Ureter (tissue), 1 donor: ENCODE measurements at regions not wholly inside any gene's neighbourhood (a gene's known extent, or its start where the extent isn't known, plus 50 kb on each side); places are given as distances from the start of the nearest gene placed in this dataset.
"Not testable (repeated sequence)": the region's sequence is repeated elsewhere in the genome, so short reads cannot be mapped to it uniquely, and the experiment has no call there.

ENCODE experiments used
- DNase-seq: peaks from one replicate; pipeline ENCODE4 v3.0.0-alpha.2; 2020; ENCODE audit warnings: low spot score
- donor health status: DM: yes; HTN: yes; CAD: no.

DNA sequence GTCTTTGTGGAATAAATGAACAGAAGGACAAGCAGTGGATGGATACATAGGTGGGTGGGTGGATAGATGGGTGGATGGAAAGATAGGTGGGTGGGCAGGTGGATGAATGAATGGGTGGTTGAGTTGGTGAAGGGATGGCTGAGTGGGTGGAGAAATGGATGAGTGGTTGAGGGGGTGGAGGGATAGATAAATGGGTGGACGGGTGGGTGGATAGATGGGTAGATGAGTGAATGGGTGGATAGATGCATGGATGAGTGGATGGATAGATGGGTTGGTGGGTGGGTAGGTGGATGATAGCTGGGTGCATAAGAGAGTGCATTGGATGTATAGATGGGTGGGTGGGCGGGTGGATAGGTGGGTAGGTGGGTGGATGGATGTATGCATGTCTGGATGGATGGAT, 63.5 kb downstream of the UNC93B1 start:
- not testable (repeated sequence) for DNase-seq

DNA sequence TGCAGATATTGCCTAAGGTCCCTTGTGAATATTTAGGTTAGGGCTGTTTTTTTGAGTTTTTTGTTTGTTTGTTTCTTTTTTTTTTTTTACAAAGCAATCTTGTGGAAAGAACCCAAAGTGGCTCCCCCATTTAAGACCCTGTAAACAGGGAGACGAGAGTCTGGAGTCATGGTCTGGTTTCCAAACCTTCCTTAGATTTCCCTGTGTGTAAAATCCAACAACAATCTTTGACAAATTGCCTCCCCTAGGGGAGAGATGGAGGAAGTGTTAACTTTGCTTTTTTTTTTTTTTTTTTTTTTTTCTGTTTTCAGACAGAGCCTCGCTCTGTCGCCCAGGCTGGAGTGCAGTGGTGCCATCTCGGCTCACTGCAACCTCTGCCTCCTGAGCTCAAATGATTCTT, 64.9 kb downstream of the UNC93B1 start:
- DNase-seq: not testable (repeated sequence)

DNA sequence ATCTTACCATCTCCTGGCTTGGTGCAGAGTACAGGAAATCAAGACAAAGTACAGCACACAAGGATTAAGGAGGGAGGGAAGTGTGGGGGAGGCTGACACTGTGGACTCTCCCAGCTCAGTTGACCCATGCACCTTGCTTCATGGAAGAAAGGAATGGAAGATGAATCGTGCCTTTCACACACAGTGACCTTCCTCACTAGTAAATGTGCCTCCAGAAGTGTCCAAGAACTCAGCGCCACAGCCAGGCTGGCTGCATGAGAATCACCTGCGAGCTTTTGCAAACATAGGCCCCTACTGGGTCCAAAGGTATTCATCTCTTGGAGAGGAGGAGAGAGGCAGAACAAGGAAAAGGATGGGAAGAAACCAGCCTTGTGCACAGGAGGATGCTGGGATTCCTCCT, 65.5 kb downstream of the UNC93B1 start:
- not testable (repeated sequence) for DNase-seq

DNA sequence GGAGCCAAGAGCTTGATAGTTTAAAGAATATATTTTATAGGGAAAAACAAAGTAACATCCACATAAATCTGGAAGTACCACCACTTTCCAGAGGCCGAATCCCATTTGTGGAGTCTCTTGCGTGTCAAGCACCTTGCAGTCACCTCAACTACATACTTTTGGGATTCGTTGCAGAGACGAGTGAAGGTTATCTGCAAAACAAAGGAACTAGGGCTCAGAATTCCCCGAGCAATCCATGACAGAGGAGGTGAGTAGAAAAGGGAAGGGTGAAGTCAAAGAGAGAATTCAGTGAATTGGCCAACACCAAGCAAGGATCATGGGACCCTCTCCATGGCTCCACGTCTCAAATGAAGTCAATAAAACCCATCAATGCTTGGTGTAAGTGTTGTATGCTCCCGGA, 80.3 kb downstream of the UNC93B1 start:
- not testable (repeated sequence) for DNase-seq

DNA sequence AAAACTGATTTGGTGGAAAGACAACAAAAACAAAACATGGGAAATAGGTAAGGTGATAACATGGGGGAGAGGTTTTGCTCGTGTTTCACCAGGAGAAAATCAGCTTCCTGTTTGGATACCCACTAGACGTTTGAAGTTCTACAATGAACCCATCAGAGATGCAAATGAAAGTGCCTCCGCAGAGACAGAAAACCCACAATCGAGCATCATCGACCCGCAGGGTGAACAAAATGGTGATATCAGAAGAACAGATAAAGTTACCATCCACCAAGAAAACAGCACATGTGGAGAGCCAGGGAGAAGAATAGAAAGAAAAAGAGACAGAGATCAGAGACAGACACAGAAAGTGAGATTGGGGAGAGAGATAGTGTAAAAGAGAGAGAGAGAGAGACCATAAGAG, 83.4 kb downstream of the UNC93B1 start:
- not testable (repeated sequence) for DNase-seq

DNA sequence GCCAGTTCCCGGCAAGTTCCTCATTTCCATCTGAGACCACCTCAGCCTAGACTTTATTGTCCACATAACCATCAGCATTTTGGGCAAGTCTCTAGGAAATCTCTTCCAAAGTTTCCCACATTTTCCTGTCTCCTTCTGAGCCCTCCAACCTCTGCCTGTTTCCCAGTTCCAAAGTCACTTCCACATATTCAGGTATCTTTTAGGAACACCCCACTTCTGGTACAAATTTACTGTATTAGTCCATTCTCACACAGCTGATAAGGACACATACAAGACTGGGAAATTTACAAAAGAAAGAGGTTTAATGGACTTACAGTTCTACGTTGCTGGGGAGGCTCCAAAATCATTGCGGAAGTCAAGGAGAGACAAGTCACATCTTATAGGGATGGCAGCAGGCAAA, 91.7 kb downstream of the UNC93B1 start:
- DNase-seq: not testable (repeated sequence)

DNA sequence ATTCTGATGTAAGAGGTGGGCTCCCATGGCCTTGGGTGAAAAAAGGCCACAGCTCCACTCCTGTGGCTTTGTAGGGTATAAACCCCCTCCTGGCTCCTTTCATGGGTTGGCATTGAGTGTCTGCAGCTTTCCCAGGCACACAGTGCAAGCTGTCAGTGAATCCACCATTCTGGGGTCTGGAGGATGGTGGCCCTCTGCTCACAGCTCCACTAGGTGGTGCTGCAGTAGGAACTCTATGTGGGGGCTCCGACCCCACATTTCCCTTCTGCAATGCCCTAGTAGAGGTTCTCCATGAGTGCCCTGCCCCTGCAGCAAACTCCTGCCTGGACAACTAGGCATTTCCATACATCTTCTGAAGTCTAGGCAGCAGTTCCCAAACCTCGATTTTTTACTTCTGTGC, 92.7 kb downstream of the UNC93B1 start:
- DNase-seq: not testable (repeated sequence)

DNA sequence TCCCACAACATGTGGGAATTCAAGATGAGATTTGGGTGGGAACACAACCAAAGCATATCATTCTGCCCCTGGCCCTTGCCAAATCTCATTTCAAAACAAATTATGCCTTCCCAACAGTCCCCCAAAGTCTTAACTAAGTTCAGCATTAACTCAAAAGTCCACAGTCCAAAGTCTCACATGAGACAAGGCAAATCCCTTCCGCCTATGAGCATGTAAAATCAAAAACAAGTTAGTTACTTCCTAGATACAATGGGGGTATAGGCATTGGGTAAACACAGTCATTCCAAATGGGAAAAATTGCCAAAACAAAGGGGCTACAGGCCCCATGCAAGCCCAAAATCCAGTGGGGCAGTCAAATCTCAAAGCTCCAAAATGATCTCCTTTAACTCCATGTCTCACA, 93.1 kb downstream of the UNC93B1 start:
- DNase-seq: not testable (repeated sequence)

DNA sequence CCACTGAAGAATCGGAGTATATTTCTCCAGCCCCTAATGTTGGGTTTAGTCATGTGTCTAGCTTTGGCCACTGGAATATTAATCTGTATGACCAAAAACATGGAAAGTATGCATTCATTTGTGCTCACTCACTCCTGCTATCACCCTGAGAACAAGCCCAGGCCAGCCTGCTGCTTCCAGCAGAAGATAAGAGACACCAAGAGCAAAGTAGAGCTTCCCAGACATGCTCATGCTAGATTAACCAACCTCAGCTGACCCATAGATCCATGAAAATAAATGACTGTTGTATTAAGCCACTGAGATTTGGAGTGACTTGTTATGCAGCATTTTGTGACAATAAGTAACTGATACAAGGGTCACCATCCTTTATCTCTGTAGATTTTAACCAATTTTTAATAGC, 96.9 kb downstream of the UNC93B1 start:
- DNase-seq: not testable (repeated sequence)

DNA sequence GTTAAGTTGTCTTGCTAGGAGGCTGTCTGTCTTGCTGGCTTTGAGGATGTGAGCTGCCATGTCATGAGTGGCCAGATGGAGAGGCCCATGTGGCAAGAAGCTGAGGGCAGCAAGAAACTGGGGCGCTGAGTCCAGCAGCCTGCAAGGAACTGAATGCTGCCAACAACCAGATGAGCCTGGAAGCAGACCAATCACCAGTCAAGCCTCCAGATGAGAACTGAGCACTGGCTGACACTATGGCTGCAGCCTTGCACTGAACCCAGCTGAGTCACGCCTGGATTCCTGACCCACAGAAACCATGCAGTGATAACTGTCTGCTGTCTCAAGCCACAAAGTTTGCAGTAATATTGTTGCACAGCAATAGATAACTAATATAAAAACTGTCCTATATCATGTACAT, 104.4 kb downstream of the UNC93B1 start:
- not testable (repeated sequence) for DNase-seq

DNA sequence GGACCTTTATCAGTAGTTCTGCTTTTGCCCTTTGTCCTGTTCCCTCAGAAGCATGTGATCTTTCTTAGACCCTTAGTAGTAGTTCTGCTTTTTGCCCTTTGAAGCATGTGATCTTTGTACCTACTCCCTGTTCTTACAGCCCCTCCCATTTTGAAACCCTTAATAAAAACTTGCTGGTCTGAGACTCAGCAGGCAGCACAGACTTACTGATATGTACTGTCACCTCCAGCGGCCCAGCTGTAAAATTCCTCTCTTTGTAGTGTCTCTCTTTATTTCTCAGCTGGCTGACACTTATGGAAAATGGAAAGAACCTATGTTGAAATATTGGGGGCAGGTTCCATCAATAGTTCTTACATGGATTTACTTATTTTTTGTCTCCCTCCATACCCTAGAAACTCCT, 110.4 kb downstream of the UNC93B1 start:
- DNase-seq: not testable (repeated sequence)

DNA sequence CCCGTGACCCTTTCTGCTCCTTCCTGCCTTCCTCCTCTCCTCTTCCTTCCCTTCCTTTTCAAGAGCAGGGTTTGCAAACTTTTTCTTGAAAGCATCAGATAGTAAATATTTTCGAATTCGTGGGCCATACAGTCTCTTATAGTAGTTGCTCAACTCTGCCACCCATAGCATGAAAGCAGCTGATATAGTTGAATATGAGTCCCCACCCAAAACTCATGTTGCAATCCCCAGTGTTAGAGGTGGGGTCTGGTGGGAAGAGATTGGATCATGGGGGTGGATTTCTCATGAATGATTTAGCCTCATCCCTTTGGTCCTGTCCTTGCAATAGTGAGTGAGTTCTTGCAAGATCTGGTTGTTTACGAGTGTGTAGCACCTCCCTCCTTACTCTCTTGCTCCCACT, 114.3 kb downstream of the UNC93B1 start:
- DNase-seq: not testable (repeated sequence)

DNA sequence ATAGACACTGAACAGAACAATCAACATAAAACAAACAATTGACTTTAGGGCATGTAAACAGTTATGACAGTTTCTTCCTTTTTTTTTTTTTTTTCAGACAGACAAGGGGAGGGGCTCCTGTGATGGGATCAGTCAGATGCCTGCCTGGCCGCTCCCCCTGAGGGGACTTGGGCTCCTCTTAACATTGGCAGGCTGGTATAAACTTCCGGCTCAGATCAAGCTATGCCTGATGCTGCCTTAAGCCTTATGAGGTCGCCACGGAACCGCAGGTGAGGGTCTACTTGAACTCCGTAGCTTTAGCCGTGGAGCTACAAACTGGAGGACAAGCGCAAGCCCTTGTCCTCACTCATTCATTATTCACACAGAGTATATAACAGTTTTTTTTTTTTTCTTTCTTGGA, 115.8 kb downstream of the UNC93B1 start:
- not testable (repeated sequence) for DNase-seq

DNA sequence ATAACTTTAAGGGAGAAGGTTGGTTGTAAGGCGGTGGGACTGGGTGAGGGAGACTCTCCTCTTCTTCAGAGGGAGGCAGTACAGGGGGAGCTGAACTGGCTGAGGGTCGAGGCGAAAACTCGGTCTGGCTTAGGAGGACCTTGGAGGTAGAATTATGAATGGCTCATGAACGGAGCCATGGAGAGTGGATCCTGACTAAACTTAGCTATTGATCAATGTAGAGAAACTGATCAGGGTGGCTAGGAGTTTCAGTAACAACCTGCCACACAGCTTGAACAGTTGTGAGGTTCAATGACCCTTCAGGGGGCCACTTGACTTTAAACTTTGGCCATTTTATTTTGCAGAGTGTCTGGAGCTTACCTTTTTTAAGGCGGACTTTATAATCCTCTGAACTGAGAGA, 117.2 kb downstream of the UNC93B1 start:
- DNase-seq: not testable (repeated sequence)

DNA sequence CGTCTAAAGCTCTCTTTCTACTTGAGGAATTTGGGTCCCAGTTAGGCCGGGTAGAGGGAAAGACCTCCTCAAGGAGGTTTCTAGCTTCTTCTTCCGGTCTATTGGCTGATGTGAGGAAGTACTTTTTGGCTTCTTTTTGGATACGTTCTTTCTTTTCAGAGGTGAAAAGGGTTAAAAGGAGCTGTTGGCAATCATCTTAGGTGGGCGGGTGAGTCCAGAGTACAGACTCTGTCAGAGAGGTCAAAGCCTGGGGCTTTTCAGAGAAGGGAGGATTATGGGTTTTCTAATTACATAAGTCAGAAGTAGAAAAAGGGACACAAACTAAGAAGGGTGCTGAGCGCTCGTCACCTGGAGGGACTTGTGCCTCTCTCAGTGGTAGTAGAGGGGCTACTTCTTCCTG, 117.7 kb downstream of the UNC93B1 start:
- not testable (repeated sequence) for DNase-seq

DNA sequence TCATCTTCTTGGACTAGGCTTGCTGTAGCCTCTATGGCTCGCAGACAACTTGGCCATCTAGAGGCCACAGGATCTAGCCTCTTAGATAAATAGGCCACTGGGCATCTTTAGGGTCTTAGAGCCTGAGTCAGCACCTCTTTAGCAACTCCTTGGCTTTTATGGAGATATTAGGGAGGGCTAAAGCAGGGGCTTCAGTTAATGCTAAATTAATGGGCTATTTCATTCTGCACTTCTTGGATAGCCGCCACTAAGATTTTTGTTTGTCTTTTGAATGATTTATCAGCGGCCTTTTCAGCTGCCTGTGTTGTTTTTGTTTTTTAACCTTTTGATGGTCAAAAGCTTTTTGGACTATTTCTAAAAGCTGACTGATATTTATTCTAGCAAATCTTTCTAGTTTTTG, 118.3 kb downstream of the UNC93B1 start:
- not testable (repeated sequence) for DNase-seq

DNA sequence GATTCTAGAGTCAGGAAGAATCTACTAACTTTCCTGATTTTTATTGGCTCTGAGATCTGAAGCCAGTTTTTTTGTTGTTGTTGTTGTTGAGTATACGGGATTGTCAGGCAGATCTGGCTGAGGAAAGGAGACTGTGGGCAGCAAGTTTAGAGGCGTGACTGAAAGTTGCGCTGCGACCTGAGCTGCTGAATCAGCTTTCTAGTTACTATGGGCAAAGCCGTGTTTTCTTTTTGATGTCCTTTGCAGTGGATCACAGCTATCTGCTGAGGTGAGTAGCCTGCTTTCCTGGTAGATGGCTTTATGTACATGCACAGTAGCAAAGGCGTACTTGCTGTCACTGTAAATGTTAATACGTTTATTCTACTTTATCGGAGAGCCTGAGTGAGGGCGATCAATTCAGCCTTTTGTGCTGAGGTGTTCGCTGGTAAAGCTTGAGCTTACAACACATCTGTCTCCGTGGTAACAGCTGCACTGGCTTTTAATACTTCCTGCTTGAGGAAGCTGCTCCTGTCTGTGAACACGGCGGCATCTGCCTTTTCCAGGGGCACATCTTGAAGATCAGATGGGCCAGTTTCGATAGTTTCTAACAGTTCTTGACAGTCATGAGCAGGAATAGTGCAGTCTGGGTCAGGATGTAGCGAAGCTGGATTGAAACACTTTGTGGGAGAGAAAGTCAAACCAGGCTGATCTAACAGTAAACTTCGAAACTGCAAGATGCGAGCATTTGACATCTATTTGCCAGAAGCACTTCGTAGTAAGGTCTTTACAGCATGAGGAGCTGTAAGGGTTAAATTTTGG, 118.9 kb downstream of the UNC93B1 start:
- not testable (repeated sequence) for DNase-seq

DNA sequence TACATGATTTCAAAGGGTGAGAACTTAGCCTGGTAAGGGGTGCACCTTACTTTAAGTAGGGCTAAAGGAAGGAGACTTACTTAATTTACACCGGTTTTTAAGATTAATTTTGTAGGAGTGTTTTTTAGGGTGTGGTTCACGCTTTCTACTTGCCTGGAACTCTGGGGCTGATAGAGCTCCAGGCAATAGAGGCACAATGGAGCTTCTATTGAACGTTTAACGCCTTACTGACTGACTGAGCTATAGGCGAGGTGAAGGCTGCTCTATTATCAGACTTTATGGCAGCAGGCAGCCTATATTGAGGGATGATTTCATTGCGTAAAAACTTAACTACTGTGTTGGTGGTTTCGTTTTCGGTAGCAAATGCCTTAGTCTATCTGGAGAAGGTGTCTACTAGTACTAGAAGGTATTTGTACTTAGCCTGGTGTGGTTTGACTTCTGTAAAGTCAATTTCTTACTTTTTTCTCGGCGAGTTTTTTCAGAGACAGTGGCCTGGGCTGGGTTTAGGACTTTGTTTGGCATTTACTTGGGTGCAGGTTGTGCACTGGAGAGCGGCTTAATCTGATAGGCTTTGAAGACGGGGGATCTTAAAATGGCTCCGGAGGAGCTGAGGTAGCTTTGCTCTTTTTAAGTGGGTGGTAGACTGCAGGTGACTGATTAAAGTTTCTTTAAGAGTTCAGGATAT, 119.7 kb downstream of the UNC93B1 start:
- DNase-seq: not testable (repeated sequence)

DNA sequence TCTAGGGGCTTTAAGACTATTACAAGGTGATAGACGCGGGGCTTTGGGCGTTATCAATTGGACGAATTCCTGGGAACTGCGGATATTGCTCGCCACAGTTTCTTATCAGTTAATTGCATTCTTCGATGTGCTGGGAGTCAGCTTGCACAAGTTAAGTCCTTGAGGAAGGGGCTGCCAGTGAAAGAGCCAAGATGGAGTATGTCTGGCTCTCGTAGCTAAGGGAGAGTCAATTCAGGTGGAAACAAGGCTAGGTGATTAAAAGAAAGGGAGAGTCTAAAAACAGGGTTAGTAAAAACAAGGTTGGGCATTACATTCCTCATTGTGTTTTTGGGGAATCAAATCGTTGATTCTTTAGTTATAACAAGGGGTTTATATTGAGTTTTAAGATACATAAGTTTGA, 121.6 kb downstream of the UNC93B1 start:
- DNase-seq: not testable (repeated sequence)

DNA sequence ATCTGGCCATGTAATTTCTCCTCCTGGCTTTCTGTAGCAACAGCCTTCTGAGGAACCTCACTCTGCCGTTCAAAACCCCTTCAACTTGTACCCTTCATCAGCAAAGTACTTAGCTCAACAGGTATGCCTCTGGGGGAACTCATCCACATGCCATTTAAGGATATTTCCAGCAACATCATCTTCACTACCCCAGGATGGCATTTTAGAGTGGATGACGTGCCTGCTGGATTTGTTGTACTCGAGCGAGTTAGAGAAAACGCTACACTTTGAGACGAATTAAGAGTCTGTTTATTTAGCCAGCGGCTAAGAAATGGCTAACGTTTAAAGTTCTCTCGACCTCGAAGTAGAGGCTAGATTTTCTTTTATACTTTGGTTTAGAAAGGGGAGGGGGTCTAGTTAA, 122.1 kb downstream of the UNC93B1 start:
- DNase-seq: not testable (repeated sequence)

DNA sequence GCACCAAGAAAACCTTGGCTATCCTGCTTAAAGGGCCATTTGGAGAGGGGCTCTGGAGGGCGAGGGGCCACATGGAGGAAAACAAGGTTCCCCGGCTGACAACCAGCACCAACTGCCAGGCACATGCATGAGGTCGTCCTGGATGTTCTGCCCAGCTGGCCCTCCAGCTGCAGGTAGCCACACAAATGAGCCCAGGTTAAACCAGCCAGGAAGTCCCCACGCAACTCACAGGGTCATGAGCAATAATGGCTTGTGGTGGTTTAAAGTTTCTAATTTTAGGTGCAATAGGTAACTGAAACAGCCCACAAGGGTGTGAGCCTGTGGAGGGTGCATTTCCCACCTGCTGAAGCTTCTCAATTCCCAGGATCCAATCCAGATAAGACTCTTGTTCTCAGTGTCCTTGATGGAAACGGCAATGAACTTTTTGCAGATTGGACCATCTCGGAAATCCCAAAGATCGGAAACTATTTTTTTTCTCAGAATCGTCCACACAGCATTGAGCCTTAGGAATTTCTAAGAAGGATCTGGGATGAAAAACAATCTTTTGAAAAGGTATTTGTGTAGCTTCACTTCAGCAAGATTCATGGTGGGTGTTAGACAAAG, 123.2 kb downstream of the UNC93B1 start:
- DNase-seq: not testable (repeated sequence)

DNA sequence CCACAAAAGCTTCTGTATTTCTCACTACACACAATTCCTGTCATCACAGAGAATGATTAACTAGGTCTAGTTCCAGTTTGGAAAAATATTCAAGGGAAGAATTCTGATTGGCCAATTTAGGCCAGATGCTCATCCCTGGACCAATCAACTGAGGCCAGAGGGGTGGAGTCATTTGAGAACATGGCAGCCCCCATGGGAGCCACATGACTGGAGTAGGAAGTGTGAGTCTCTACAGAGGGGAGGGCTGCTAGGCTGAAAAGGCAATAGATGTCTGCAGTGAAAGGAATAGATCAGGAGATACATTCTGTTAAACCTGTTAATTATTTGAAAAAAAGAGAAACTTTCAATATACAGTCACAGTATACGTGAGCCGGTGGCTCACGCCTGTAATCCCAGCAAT, 125.2 kb downstream of the UNC93B1 start:
- DNase-seq: not testable (repeated sequence)

DNA sequence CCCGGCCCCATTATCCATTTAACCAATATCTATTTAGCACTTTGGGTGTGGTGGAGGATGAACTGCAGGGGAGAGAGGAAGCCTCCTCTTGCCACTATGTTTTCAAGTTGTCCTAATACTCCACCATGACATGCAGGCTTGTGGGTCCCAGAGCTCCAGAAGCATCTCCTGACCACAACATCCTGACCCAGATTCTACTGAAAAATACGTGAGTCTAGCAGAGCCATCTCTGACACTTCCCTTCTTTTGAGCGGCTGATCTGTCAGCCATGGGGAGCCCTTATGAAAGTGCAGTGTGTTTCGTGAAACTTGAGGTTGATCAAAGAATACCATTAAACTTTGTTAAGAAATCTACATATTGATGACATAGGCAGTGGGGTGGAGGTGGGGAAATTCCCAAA, 126.6 kb downstream of the UNC93B1 start:
- DNase-seq: not testable (repeated sequence)
